Heart right ventricle (tissue), 16 donors: ENCODE measurements at regions not wholly inside any gene's neighbourhood (a gene's known extent, or its start where the extent isn't known, plus 50 kb on each side); places are given as distances from the start of the nearest gene placed in this dataset.
A peak's percentile ranks its signal among the peaks of the same experiment; 100 is the strongest.
"Not testable (repeated sequence)": the region's sequence is repeated elsewhere in the genome, so short reads cannot be mapped to it uniquely, and the experiment has no call there.

Source experiments
- ATAC-seq, 8 donors: fragments of 200-7000 bp; cut with Tn5 transposase; one replicate each; pipeline ENCODE4 v1.9.1; 2020; ENCODE audit warnings: mild to moderate bottlenecking in 8 of 8, moderate library complexity in 8 of 8, moderate number of reproducible peaks in 1 of 8
- DNase-seq, 2 donors: peaks; one replicate each; pipeline ENCODE4 v3.0.0-alpha.2; 2020
- H3K27ac ChIP-seq, 10 donors: fragments of 200-600 bp; sonication (generic) in 2 of 10; one replicate each; pipeline versions ENCODE4 v1.5.0 to v1.8.0; 2020 to 2022; ENCODE audit warnings: mild to moderate bottlenecking in 3 of 10
- H3K27me3 ChIP-seq, 7 donors: fragments of 200-600 bp; one replicate each; pipeline ENCODE4 v1.8.0; 2021 to 2022; ENCODE audit warnings: mild to moderate bottlenecking in 2 of 7
- H3K36me3 ChIP-seq, 9 donors: fragments of 200-600 bp; sonication (generic) in 1 of 9; one replicate each; pipeline versions ENCODE4 v1.5.0 to v1.8.0; 2020 to 2022; ENCODE audit warnings: mild to moderate bottlenecking in 2 of 9
- H3K4me1 ChIP-seq, 9 donors: fragments of 200-600 bp; sonication (generic) in 1 of 9; one replicate each; pipeline versions ENCODE4 v1.5.0 to v1.8.0; 2020 to 2022; ENCODE audit warnings: mild to moderate bottlenecking in 4 of 9
- H3K4me3 ChIP-seq, 10 donors: fragments of 200-600 bp; sonication (generic) in 2 of 10; one replicate each; pipeline versions ENCODE4 v1.5.0 to v1.8.0; 2020 to 2022; ENCODE audit warnings: mild to moderate bottlenecking in 7 of 10, moderate library complexity in 2 of 10
- H3K9me3 ChIP-seq, 11 donors: fragments of 200-600 bp in 10 of 11; sonication (generic) in 2 of 11; one replicate each; pipeline versions ENCODE4 v1.5.0 to v1.8.0; 2013 to 2022; ENCODE audit warnings: mild to moderate bottlenecking in 2 of 11, control low read depth in 1 of 11, moderate library complexity in 1 of 11
- WGBS, 2 donors: extraction: QIAGEN DNeasy Blood & Tissue Kit; methylation state at CpG; one replicate each; pipeline ENCODE4 v1.1.7; 2013; ENCODE audit warnings: inconsistent platforms in 1 of 2; 5-methylcytosine and 5-hydroxymethylcytosine counted together
- intact Hi-C, 10 donors: fragments of 100-400 bp; cut with DNase I; formaldehyde crosslinking; loops; one replicate each; pipeline versions ENCODE4 v1.11.1 to v1.14.2; 2022
- TF ChIP-seq, protein P1 (sequence below), 9 donors: fragments of 200-600 bp; sonication (generic) in 2 of 9; IDR thresholded peaks; one replicate each; pipeline versions ENCODE4 v1.5.0 to v1.8.0; 2021 to 2022; ENCODE audit warnings: antibody characterized with exemption in 9 of 9, mild to moderate bottlenecking in 5 of 9, moderate library complexity in 1 of 9
- donor health status: Arrhythmogenic right ventricular cardiomyopathy.
- donor health status: ischemic (EF 13 %, LVEDD 7.1; RV severe dilation, severe dysfunction).
- donor health status: healthy with polysubstance abuse.
- donor health status: DM: no; HTN: yes; CAD: no.
- donor health status: DM: no; HTN: no; CAD: no.
- donor health status: ischemic (EF 25% LVEDD 6.9; RV normal size, moderate dysfunction).
- donor health status: ischemic (EF 25% LVEDD 5.7; RV mildly dilated, moderate dysfunction).
- donor health status: healthy.
- donor health status: DM: yes; HTN: yes; CAD: no.
- donor health status: Ischemic cardiomyopathy.
- donor health status: ischemic (EF 35%, LVEDD 5.7; RV mildly dilated, moderate dysfunction).
- donor health status: nonischemic (EF 11% LVEDD 7.7; RV severe dilation, severe dysfunction).
- donor health status: DM: yes; HTN: yes; CAD: no.
- donor health status: PGD.
- donor health status: ischemic (EF 29% LVEDD 5.4; RV normal size, mild dysfunction).
- donor health status: nonischemic (EF 23%, LVEDD 6.1; RV moderate dilation, normal function).

GRCh38 chr4:134936014-134936413 lies 734.4 kb upstream of the PABPC4L start:
- WGBS, 2 donors, result 82 to 88% methylated on average over 3 of the region's 3 CpGs
- intact Hi-C loops, result no loop called here
- H3K9me3 ChIP-seq, result no peaks in the 10 kb centered on the region
- TF ChIP-seq, protein P1, sequence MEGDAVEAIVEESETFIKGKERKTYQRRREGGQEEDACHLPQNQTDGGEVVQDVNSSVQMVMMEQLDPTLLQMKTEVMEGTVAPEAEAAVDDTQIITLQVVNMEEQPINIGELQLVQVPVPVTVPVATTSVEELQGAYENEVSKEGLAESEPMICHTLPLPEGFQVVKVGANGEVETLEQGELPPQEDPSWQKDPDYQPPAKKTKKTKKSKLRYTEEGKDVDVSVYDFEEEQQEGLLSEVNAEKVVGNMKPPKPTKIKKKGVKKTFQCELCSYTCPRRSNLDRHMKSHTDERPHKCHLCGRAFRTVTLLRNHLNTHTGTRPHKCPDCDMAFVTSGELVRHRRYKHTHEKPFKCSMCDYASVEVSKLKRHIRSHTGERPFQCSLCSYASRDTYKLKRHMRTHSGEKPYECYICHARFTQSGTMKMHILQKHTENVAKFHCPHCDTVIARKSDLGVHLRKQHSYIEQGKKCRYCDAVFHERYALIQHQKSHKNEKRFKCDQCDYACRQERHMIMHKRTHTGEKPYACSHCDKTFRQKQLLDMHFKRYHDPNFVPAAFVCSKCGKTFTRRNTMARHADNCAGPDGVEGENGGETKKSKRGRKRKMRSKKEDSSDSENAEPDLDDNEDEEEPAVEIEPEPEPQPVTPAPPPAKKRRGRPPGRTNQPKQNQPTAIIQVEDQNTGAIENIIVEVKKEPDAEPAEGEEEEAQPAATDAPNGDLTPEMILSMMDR (IDR thresholded peaks at IDR 0.05), result no peak
- H3K27me3 ChIP-seq, result no peaks in the 10 kb centered on the region
- H3K4me3 ChIP-seq, result no peak overlapping the region
- ATAC-seq (no peak), DNase-seq (no peak)
- H3K4me1 ChIP-seq, result no peaks in the 10 kb centered on the region
- no peak overlapping the region for H3K27ac ChIP-seq
- H3K36me3 ChIP-seq, result no peaks in the 10 kb centered on the region

- H3K4me1 ChIP-seq, result no peaks in the 10 kb centered on the region
- H3K27me3 ChIP-seq, result no peaks in the 10 kb centered on the region
- WGBS, 2 donors, result 65 to 79% methylated on average over 2 of the region's 2 CpGs
- TF ChIP-seq, protein P1 (IDR thresholded peaks at IDR 0.05), result peak in 5 of 9 donors; percentile 13 to 32 (median 26)
- H3K9me3 ChIP-seq, result no peaks in the 10 kb centered on the region
- no peak overlapping the region for H3K4me3 ChIP-seq
- intact Hi-C loops, result no loop called here
- ATAC-seq (no peak), DNase-seq (no peak)
- no peaks in the 10 kb centered on the region for H3K36me3 ChIP-seq
- H3K27ac ChIP-seq, result no peak overlapping the region
These were observed 733.7 kb upstream of the PABPC4L start for GRCh38 chr4:134935320-134935719.

GRCh38 chr4:134934036-134934808 lies 732.6 kb upstream of the PABPC4L start:
- Histone ChIP-seq H3K36me3 (no peaks in the 10 kb centered on the region), H3K9me3 (peaks cover 0 to 2% (median 0%) of the 10 kb centered on the region in 11 donors), H3K27me3 (no peaks in the 10 kb centered on the region), H3K4me1 (no peaks in the 10 kb centered on the region), H3K27ac (no peak overlapping the region), H3K4me3 (no peak overlapping the region)
- TF ChIP-seq, protein P1 (IDR thresholded peaks at IDR 0.05), result no peak
- DNase-seq (no peak), ATAC-seq (no peak)
- WGBS, 2 donors, result 83 to 86% methylated on average over 10 of the region's 10 CpGs
- intact Hi-C loops, result no loop called here

DNA sequence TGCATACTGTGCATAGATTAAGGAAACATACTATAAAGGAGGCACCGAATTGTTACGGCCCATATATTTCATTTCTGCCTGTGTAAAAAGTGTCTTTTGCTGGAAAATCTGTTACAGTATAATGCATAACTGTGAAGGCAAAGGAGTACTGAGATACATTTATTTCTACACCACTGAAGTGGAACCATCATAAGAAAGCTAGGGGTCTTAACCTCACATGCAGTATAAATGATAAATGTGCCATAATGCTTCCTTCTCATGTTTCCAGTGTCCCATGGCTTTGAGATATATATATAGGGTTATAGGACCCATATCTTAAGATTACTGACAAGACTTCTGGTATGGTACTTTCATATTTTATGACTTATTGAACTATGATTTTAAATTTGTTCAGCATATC lies 713.8 kb upstream of the PABPC4L start:
- intact Hi-C loops, result no loop called here
- DNase-seq, result no peak
- no peaks in the 10 kb centered on the region for H3K27me3 ChIP-seq
- ATAC-seq, result no peak
- H3K36me3 ChIP-seq, result no peaks in the 10 kb centered on the region
- TF ChIP-seq, protein P1 (IDR thresholded peaks at IDR 0.05), result no peak
- WGBS, 2 donors, result 95 to 96% methylated on average over 2 of the region's 2 CpGs
- H3K4me3 ChIP-seq, result no peak overlapping the region
- no peaks in the 10 kb centered on the region for H3K4me1 ChIP-seq
- no peak overlapping the region for H3K27ac ChIP-seq
- no peaks in the 10 kb centered on the region for H3K9me3 ChIP-seq

DNA sequence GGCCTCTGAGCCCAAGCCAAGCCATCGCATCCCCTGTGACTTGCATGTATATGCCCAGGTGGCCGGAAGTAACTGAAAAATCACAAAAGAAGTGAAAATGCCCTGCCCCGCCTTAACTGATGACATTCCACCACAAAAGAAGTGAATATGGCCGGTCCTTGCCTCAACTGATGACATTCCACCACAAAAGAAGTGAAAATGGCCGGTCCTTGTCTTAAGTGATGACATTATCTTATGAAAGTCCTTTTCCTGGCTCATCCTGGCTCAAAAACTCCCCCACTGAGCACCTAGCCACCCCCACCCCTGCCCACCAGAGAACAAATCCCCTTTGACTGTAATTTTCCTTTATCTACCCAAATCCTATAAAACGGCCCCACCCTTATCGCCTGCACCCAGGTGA lies 712.7 kb upstream of the PABPC4L start:
- H3K4me3 ChIP-seq, H3K9me3 ChIP-seq, ATAC-seq, H3K27ac ChIP-seq, H3K4me1 ChIP-seq, H3K36me3 ChIP-seq, H3K27me3 ChIP-seq, DNase-seq, intact Hi-C loops: not testable (repeated sequence)
- 75 to 80% methylated on average over 7 of the region's 7 CpGs for WGBS, 2 donors
